HG02970 (cell line): ENCODE measurements at regions not wholly inside any gene's neighbourhood (a gene's known extent, or its start where the extent isn't known, plus 50 kb on each side); places are given as distances from the start of the nearest gene placed in this dataset.

Source experiments
- ATAC-seq: cut with Tn5 transposase; IDR thresholded peaks from one replicate; pipeline ENCODE4 v1.9.1; 2021; ENCODE audit warnings: mild to moderate bottlenecking, moderate library complexity, moderate number of reproducible peaks; ENCODE audit not compliant: unreplicated experiment, low FRiP score

DNA sequence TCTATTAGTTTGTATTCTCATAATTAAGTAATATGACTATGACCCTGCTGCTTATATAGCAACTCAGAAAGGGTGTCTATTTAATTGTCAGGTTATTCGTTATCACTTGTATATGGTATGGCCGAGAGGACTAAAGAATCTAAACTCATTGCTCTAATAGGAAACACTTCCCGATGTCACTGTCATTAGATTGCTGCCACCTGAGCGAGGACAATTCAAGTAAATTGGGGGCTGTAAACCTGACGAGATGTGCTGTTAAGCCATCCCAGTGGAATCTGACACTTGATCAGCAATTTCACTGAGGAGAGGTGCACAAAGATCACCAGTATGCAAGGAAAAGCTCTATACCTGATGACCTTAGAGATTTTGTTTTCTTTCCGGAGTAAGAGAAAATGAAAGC lies 1319.3 kb downstream of the MAT2B start:
- ATAC-seq: no peak

DNA sequence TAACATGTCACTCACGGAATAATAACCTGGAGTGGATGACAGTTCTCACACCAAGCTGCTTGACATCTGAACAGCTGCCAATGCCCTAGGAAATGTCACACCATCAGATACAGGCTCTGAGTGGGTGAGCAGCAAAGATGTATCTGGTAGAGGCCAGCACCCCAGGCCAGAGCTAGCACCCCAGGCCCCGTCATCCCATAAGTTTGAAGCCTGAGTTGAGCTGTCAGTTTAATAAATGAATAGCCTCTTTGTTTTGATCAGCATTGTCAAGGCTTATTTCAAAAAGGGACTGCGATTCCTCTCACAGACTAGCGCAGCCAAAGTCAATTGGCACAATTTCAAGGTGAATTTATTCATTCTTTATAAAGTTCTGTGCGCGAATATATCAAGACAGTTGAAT lies 1327.1 kb downstream of the MAT2B start:
- ATAC-seq: no peak

DNA sequence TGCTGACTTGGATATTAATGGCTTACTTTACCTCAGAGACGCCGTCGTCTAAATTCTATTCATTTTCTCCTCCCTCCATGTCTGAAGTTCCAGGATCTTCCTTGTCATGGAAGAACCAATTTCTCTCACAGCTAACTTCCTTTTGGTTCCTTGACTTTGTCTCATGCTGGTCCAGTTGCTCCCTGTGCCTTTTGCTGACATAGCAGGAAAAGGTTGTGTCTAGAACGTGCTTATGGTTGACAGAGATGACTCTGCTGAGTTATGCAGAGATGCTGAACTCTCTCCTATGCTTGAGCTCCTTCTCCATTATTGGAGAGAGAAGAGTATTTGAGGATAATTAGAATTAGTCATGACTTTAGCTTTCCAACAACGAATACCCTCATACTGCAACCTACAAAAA lies 1338.9 kb downstream of the MAT2B start:
- no peak for ATAC-seq

DNA sequence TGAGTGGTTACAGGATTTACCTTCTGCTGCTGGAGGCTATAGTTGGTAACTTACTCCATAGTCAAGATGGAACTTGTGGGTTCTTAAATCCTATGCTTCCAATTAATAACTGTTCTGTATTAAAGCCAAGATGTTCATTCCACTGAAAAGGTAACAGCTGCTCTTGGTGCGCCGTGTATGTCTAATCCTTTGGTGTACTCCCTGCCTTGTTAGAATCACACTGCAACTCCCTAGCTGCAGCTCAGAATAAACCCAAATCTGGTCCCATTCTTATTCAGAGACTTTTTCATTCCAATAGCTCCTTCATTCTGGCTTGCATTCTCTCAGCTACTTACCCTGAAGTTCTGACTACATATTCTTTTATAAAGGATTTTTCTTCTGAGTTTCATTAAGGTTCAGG lies 1355.5 kb downstream of the MAT2B start:
- no peak for ATAC-seq

DNA sequence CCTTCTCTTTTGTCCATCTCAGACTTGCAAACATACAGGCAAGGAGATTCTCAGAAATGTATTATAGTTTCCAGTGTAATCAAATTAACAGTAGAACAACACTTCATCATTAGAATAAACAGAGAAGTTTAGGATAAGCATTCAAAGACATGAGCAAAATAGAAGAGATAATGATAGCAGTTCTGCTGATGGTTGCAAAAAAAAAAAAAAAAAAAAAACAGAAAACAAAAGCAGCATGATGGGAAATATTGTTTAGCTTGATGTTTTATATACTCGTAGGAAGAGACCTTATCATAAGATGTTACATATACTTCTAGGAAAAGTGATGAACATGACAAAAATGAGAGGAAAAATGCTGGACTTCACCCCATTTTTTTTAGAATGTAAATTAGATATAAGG lies 1356.2 kb downstream of the MAT2B start:
- ATAC-seq: no peak

DNA sequence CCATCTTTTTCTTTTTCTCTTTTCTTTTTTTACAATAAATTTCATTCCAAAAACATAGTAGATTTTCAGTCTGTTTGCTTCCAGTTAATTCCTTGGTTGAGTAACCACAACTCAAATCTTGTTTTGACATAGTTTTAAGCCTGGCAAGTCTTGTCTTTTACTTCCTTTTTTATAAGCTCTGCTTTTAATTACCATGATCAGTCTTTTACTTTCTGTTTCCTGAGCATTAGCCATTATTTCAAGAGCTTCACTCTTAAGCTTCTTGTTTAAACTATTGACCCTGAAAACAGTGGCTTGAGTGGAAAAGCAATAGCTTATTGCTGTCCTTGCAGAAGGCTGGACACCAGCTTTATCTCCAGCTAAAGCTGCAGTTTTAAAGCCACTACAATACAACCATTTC lies 1363.3 kb downstream of the MAT2B start:
- peak; percentile 39 for ATAC-seq

DNA sequence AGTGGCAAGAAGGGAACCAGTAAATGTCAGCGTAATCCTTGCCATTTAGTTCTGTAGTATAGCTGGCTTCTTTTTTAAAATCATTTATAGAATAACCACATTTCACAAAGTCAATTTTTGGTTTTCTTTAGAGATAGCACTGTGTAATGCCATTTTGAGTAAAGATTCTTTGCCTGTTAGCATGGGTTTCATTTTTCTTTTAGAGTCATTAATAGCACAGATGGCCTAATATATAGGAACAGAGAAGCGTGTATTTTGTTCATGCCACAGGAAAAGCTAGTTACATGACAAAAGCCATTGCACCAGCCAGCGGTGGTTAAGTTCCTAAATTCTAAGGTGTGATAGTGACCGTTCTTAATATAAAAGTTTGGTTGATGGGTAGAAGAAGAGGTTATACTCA lies 1363.9 kb downstream of the MAT2B start:
- peak; percentile 34 for ATAC-seq

DNA sequence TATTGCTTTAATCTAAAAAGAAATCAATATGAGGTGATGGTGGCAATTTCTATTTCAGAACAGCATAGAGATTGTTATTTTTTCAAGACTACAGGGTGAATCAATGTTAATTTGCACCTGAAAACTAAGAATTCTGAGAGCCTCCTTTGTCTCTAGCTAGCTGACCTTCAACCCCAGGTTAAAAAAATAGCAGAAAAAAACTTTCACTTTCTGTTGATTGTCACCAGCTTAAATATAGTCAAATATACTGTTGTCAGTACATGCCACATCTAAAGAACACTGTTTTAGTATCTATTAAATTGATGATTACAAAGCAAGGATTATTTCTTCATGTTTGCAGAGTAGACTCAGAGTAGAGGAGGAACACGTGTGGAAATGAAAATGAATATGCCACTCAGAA lies 1371.4 kb downstream of the MAT2B start:
- no peak for ATAC-seq

DNA sequence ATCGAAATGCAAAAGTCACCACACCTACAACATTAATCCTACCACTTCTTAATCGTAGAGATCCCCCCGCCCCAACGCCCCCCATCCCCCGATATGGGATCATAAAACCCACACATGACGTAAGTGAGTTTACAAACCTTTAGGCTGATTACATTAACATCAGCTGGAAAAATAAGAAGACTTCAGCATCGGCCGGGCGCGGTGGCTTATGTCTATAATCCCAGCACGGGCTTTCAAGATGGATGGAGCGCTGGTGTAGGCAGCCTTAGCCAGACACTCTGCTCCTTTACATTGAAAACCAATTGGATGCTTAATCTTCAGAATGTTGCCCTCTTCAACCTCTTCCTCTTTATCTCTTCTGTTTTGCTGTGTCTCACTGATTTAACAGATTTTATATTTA lies 1376.0 kb downstream of the MAT2B start:
- no peak for ATAC-seq

DNA sequence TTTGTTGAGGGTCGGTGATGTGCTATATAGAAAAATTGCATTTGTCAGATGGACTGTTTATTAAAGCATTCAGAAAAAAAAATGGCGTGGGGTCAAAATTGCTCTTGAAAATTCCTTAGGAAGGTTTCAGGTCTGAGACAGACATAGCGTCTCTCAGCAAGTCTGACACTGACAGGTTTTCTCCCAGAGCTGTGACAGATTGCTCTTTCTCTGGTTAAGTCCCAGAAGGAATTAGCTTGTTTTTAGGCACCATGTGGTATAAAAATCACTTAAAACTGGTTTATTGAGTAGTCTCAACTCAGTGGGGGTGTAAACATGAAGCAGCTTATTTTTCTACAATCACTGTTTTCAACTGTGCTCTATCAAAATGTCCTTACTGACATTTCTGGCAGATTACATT lies 1379.8 kb downstream of the MAT2B start:
- no peak for ATAC-seq

DNA sequence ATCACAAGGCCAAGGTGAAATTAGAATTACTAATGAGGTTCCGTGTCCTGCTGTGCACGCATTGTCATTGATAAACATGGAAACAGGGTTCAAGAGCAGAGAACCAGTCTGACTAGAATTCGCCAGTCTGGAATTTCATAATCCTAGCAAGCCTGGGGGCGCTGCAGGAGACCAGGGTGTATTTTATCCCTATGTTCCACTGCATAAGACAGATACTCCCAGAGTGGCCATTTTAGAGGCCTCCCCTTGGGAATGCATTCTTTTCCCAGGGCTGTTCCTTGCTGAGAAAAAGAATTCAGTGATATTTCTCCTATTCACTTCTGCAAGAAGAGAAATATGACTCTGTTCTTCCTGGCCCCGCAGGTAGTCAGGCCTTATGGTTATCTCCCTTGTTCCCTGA lies 1387.7 kb downstream of the MAT2B start:
- ATAC-seq: no peak

DNA sequence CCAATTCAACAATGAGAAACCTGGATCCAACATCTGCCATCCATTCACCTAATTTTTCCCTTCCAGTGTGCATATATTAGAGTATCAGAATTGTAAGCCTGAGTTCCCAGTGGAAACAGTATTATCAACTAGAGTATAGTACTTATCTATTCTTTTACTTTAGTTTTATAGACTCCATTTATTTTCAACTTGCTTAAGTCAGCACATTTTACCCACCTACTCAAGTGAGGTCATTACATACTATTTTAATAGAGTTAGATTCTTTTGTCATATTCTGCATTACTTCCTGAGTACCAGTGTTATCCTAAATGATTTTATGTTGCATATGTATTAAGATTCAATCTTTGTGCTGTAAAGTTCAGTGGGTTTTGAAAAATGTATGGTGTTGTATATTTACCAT lies 1393.3 kb downstream of the MAT2B start:
- ATAC-seq: no peak

DNA sequence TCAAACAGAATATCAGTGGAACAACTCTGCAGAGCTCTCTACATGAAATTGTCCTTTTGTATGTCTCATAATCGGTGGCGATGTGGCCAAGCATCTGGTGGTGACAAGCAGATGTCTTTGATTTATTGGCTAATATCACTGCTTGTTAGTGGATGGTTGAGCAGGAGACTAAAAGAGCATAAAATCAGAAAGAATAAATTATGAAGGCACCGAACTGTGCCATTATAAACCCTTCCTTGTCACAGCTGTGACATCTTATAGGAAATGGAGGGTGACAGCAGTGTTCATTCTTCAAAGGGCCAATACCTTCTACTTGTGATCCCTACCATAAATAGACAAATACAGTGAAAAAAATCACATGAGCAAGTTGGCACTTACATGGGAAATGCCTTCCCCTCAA lies 1404.3 kb downstream of the MAT2B start:
- no peak for ATAC-seq

DNA sequence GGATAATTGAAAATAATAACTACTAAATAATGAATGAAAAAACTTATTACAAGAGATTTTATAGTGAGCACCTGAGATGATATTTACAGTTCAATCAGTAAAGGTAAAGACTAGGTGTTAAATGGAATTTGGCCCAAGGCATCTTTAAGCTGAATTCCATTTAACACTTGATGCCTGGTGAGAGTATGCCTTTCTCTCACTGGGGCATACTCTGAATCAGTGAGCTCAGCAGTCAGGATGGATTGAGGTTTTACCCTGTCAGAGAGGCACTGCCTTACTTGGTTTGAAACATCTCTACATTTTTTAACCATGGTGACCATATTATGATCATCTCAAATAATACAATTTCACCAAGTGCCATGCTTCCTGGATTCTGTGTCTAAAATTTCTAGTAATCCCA lies 1416.3 kb downstream of the MAT2B start:
- ATAC-seq: no peak

DNA sequence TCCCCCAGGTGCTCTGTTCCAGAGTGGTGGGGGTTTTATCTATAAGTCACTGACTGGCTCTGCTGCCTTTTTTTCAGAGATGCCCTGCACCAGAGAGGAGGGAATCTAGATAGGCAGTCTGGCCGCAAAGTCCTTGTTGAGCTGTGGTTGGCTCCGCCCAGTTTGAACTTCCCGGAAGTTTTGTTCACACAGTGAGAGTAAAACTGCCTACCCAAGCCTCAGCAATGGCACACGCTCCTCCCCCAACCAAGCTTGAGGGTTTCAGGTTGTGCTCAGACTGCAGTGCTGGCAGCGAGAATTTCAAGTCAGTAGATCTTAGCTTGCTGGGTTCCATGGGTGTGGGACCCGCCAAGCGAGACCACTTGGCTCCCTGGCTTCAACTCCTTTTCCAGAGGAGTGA lies 1428.6 kb downstream of the MAT2B start:
- ATAC-seq: no peak

DNA sequence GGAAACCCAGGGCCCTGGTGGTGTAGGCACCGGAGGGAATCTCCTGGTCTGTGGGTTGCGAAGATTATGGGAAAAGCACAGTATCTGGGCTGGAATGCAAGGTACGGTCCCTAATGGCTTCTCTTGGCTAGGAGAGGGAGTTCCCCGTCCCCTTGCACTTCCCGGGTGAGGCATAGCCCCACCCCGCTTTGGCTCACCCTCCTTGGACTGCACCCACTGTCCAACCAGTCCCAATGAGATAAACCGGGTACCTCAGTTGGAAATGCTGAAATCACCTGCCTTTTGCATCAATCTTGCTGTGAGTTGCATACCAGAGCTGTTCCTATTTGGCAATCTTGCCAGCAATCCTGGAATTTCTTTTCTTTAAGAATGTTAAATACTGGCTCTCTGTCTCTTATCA lies 1429.1 kb downstream of the MAT2B start:
- ATAC-seq: no peak

DNA sequence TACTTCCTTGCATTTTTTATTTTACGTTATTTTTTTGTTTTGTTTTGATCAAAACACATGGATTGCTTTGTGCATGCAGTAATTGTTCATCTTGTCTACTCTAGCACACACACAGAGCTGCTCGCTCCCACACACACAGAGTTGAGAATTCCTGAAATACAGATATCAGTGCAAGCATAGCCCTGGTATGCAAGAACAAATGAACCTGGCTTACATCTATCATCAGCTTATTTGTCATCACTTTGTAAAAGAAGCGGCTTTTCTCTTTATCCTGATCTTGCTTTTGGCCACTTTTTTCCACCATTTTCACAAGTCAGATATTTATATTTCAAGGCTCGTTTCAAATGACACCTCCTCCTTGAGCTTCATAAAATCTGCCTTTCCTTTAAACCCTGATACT lies 1435.7 kb downstream of the MAT2B start:
- no peak for ATAC-seq

DNA sequence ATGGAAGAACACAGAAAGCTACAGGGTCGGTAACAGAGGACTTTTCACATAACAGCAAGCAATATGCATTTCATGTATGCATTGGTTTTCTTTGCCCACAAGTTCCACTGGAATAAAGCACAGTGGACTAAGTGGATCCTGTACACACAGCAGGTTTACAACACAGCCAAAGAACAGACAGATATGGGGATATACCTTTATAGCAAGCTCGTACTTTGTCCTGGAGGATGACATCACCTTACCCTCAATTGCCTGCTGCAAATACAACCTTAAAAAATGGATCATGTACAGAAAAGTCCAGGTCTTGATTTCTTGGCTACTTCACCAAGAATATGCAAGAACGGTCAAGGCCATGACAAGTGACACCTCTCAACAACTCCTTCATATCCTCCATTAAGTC lies 1445.5 kb downstream of the MAT2B start:
- ATAC-seq: no peak

DNA sequence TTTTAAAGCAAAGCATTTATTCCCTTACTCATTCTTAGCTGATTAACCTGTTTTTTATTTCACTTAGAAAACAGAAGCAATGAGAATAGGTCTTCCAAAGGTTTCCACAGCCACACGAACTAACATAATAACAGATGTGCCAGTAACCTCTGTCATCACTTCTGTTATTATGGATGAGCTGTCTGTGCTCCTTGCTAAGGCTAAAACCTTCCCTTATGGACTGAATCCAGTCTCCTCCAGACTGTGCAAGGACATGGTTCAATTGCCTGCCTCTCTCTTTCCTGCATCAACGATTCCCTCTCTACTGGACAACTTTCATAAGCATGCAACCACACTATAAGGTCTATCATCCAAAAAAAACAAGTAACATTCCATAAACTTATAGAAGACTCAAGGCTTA lies 1446.2 kb downstream of the MAT2B start:
- ATAC-seq: no peak

DNA sequence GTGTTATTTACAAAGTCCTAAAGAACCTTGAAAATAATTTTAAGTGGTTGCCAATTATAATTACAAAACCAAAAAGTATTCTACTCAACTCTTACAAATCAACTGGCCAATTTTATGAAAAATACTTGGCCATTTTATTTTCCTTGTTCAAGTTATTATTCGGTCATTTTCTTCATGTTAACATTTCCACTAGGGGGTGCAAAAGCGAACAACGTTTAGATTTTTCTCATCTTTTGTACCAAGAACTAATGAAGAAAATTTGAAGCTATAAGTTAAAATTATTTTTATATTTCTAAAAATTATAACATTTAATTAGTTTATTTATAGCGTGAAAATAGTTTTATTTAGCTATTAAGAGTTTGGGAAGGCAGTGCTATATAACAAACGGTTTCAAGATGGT lies 1453.3 kb downstream of the MAT2B start:
- ATAC-seq: no peak

DNA sequence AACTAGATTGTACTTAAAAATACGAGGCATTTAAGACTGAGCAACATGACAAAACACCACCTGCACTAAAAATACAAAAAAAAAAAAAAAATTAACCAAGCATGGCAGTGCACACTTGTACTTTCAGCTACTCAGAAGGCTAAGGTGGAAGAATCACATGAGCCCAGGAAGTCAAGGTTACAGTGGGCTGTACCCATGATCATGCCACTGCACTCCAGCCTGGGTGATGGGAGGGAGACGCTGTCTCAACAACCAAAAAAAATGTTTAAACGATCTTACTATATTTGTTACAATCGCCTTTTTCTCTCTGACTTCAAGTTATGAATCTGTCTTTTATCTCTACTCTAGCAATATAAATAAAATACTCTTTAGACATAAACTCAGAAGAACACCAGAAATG lies 1454.3 kb downstream of the MAT2B start:
- ATAC-seq: no peak

DNA sequence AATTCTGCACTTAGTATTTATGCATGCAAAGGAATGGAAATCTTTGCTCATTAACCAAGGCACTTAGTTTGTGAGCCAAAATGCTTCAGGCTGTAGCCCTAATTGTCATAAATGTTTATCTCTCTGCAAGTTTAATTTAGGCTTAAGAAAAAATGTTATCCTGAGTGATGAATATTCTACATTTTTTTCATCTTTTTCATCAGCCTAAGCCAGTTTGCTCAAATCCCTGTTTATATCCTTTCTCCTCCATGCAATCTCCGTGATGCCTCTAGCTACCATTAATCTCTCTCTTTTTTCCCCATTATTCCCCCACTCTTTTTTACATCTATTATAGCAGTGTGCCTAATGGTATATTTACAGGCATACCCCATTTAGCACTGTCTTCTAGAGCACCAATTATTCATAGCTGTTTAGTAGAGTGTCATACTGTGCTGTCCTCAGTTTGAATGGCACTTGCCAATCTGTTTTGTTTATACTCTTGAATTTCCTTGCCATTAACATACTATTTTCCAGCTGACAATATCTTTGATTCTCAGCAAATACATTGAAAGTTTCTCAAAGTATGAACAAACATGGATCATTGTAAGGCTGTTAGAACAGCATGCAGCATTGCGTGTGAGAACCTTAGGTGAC lies 1457.0 kb downstream of the MAT2B start:
- ATAC-seq: no peak

DNA sequence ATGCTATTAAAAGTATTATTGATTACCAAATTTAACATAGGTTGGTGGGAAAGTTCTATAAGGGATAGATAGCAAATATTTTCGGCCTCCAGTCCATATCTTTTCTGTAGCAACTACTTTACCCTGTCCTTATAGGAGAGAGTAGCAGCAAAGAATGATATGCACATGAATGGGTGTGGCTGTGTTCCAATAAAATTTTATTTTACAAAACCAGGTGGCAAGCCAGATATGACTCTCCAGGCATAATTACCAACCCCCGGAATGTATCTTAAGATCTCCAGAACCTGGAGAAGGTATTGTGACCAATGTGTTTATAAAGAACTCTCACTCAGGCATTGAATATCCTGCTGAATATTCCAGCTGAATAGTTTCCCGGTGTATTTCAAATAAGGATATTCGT lies 1461.2 kb downstream of the MAT2B start:
- ATAC-seq: no peak
